ENCODE measurements at regions not wholly inside any gene's neighbourhood (a gene's known extent, or its start where the extent isn't known, plus 50 kb on each side); places are given as distances from the start of the nearest gene placed in this dataset.
"Not testable (repeated sequence)": the region's sequence is repeated elsewhere in the genome, so short reads cannot be mapped to it uniquely, and the experiment has no call there.

DNA sequence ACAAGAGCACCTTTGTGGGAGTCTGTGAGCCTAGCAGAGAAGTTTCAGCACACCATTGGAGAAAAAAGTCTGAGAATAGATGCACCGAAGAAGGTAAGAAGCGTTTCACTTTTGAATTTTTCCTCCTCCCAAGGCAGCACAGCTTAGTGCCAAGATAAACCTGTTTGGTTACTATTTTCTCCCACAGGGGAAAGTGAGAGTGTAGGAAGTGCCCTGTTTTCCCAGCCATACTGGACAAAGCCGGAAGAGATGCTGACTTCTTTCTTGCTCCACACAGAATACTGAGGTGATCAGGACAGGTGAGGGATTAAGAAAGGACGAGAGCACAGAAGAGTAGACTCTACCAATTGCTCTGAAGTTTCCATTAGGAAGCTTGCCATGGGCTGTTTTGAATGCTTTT is 1011.0 kb upstream of the MIR17HG start:
- BruUV-seq (replicated peaks), result no TSS peak
- Histone ChIP-seq H3K27ac (ENCODE audit: low read depth, low read length) (no peak overlapping the region), H4K20me1 (ENCODE audit: insufficient read depth) (no peaks in the 10 kb centered on the region), H3K4me2 (ENCODE audit: low read length) (no peak overlapping the region), H3K79me2 (ENCODE audit: insufficient read depth, low read length) (no peaks in the 10 kb centered on the region), H3K9me2 (ENCODE audit: insufficient read depth) (no peaks in the 10 kb centered on the region), H2AFZ (ENCODE audit: low read depth, low read length, poor library complexity, severe bottlenecking) (no peak overlapping the region), H3K36me3 (ENCODE audit: control insufficient read depth in 1 of 2, insufficient read depth in 2 of 2, low read length in 2 of 2) (no peaks in the 10 kb centered on the region), H3K9me3 (ENCODE audit: control insufficient read depth in 1 of 2, insufficient read depth in 1 of 2, low read depth in 1 of 2, low read length in 2 of 2) (peaks cover 0 to 5% of the 10 kb centered on the region in 2 experiments; a peak in 1 of 4 replicates), H3K4me1 (ENCODE audit: control insufficient read depth in 1 of 2, insufficient read depth in 2 of 2, low read length in 2 of 2) (no peaks in the 10 kb centered on the region), H3K9ac (ENCODE audit: low read length) (no peak overlapping the region), H3K4me3 (replicated peaks in 1 of 2; ENCODE audit: low read depth in 1 of 2, low read length in 2 of 2) (no peak overlapping the region), H3K27me3 (ENCODE audit: insufficient read depth, low read length) (no peaks in the 10 kb centered on the region)
- TF ChIP-seq TCF7L2 (IDR thresholded peaks at IDR 0.05; ENCODE audit: borderline replicate concordance, extremely low read depth, insufficient read depth, insufficient read length), result no peak
- no peak for TF ChIP-seq SRF (IDR thresholded peaks at IDR 0.05; ENCODE audit: low read depth)
- no peak for TF ChIP-seq ZFX (IDR thresholded peaks at IDR 0.05)
- TF ChIP-seq, protein P1, sequence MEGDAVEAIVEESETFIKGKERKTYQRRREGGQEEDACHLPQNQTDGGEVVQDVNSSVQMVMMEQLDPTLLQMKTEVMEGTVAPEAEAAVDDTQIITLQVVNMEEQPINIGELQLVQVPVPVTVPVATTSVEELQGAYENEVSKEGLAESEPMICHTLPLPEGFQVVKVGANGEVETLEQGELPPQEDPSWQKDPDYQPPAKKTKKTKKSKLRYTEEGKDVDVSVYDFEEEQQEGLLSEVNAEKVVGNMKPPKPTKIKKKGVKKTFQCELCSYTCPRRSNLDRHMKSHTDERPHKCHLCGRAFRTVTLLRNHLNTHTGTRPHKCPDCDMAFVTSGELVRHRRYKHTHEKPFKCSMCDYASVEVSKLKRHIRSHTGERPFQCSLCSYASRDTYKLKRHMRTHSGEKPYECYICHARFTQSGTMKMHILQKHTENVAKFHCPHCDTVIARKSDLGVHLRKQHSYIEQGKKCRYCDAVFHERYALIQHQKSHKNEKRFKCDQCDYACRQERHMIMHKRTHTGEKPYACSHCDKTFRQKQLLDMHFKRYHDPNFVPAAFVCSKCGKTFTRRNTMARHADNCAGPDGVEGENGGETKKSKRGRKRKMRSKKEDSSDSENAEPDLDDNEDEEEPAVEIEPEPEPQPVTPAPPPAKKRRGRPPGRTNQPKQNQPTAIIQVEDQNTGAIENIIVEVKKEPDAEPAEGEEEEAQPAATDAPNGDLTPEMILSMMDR (IDR thresholded peaks at IDR 0.05 in 2 of 3, conservative IDR thresholded peaks at IDR 0.05 in 1 of 3; ENCODE audit: borderline replicate concordance in 1 of 3, insufficient read depth in 1 of 3, low read depth in 2 of 3, low read length in 2 of 3), result no peak
- TF ChIP-seq CBX3 (IDR thresholded peaks at IDR 0.05; ENCODE audit: low read depth), result no peak
- no peak for TF ChIP-seq JUND (IDR thresholded peaks at IDR 0.05)
- TF ChIP-seq ZNF274 (IDR thresholded peaks at IDR 0.05; ENCODE audit: low read depth, low read length), result no peak
- TF ChIP-seq YY1 (IDR thresholded peaks at IDR 0.05; ENCODE audit: extremely low read depth, insufficient replicate concordance, low read depth, low read length), result no peak
- TF ChIP-seq EGR1 (IDR thresholded peaks at IDR 0.05; ENCODE audit: low read depth), result no peak
- POLR2A ChIA-PET, result no interaction called here
- intact Hi-C loops (cut with micrococcal nuclease), result no loop called here
- ATAC-seq (no peak), DNase-seq (ENCODE audit: low read depth, low spot score) (no peak)
- CTCF ChIA-PET, result no interaction called here
- RAD21 ChIA-PET (ENCODE audit: low non-redundant PET in 1 of 2, low total read pairs in 2 of 2, uncharacterized antibody in 2 of 2, unreplicated experiment in 2 of 2), result no interaction called here

DNA sequence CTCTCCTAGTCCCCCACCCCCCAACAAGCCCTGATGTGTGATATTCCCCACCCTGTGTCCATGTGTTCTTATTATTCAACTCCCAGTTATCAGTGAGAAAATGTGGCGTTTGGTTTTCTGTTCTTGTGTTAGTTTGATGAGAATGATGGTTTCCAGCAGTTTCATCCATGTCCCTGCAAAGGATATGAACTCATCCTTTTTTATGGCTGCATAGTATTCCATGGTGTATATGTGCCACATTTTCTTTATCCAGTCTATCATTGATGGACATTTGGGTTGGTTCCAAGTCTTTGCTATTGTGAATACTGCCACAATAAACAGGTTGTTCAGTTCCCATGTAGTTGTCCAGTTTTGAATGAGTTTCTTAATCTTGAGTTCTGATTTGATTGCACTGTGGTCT is 1006.1 kb upstream of the MIR17HG start:
- BruUV-seq (replicated peaks); H3K36me3 ChIP-seq (ENCODE audit: control insufficient read depth in 1 of 2, insufficient read depth in 2 of 2, low read length in 2 of 2); ATAC-seq; POLR2A ChIA-PET; H3K79me2 ChIP-seq (ENCODE audit: insufficient read depth, low read length); H3K27me3 ChIP-seq (ENCODE audit: insufficient read depth, low read length); H2AFZ ChIP-seq (ENCODE audit: low read depth, low read length, poor library complexity, severe bottlenecking); H3K9me3 ChIP-seq (ENCODE audit: control insufficient read depth in 1 of 2, insufficient read depth in 1 of 2, low read depth in 1 of 2, low read length in 2 of 2); H4K20me1 ChIP-seq (ENCODE audit: insufficient read depth); H3K4me2 ChIP-seq (ENCODE audit: low read length); intact Hi-C loops (cut with micrococcal nuclease); H3K9me2 ChIP-seq (ENCODE audit: insufficient read depth); DNase-seq (ENCODE audit: low read depth, low spot score); H3K27ac ChIP-seq (ENCODE audit: low read depth, low read length); H3K4me1 ChIP-seq (ENCODE audit: control insufficient read depth in 1 of 2, insufficient read depth in 2 of 2, low read length in 2 of 2); RAD21 ChIA-PET (ENCODE audit: low non-redundant PET in 1 of 2, low total read pairs in 2 of 2, uncharacterized antibody in 2 of 2, unreplicated experiment in 2 of 2); CTCF ChIA-PET; H3K4me3 ChIP-seq (replicated peaks in 1 of 2; ENCODE audit: low read depth in 1 of 2, low read length in 2 of 2); H3K9ac ChIP-seq (ENCODE audit: low read length): not testable (repeated sequence)

DNA sequence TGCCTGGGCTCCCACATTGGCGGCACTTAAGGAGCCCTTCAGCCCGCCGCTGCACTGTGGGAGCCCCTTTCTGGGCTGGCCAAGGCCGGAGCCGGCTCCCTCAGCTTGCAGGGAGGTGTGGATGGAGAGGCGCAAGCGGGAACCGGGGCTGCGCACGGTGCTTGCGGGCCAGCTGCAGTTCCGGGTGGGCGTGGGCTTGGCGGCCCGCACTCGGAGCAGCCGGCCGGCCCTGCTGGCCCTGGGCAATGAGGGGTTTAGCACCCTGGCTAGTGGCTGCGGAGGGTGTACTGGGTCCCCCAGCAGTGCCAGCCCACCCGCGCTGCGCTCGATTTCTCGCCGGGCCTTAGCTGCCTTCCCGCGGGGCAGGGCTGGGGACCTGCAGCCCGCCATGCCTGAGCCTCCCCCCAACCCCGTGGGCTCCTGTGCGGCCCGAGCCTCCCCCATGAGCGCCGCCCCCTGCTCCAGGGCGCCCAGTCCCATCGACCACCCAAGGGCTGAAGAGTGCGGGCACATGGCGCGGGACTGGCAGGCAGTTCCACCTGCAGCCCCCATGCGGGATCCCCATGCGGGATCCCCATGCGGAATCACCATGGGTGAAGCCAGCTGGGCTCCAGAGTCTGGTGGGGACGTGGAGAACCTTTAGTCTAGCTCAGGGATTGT is 998.9 kb upstream of the MIR17HG start:
- H3K79me2 ChIP-seq (ENCODE audit: insufficient read depth, low read length); H3K9me2 ChIP-seq (ENCODE audit: insufficient read depth); DNase-seq (ENCODE audit: low read depth, low spot score); H3K9me3 ChIP-seq (ENCODE audit: control insufficient read depth in 1 of 2, insufficient read depth in 1 of 2, low read depth in 1 of 2, low read length in 2 of 2); RAD21 ChIA-PET (ENCODE audit: low non-redundant PET in 1 of 2, low total read pairs in 2 of 2, uncharacterized antibody in 2 of 2, unreplicated experiment in 2 of 2); POLR2A ChIA-PET; H3K27ac ChIP-seq (ENCODE audit: low read depth, low read length); intact Hi-C loops (cut with micrococcal nuclease); ATAC-seq; H2AFZ ChIP-seq (ENCODE audit: low read depth, low read length, poor library complexity, severe bottlenecking); H3K4me3 ChIP-seq (replicated peaks in 1 of 2; ENCODE audit: low read depth in 1 of 2, low read length in 2 of 2); H3K4me1 ChIP-seq (ENCODE audit: control insufficient read depth in 1 of 2, insufficient read depth in 2 of 2, low read length in 2 of 2); BruUV-seq (replicated peaks); H4K20me1 ChIP-seq (ENCODE audit: insufficient read depth); H3K36me3 ChIP-seq (ENCODE audit: control insufficient read depth in 1 of 2, insufficient read depth in 2 of 2, low read length in 2 of 2); H3K9ac ChIP-seq (ENCODE audit: low read length); CTCF ChIA-PET; H3K4me2 ChIP-seq (ENCODE audit: low read length); H3K27me3 ChIP-seq (ENCODE audit: insufficient read depth, low read length): not testable (repeated sequence)

Data from HCT116 (cell line).